HG03064 (cell line): ENCODE measurements at regions not wholly inside any gene's neighbourhood (a gene's known extent, or its start where the extent isn't known, plus 50 kb on each side); places are given as distances from the start of the nearest gene placed in this dataset.

Experiments used
- ATAC-seq: cut with Tn5 transposase; IDR thresholded peaks from one replicate; pipeline ENCODE4 v1.9.1; 2021; ENCODE audit warnings: low read depth; ENCODE audit not compliant: unreplicated experiment

- ATAC-seq = no peak
Observed at GRCh38 chr12:89951050-89951693, 242.5 kb upstream of the ATP2B1 start.

- peak; percentile 50 for ATAC-seq
Observed at GRCh38 chr12:89950421-89950820, 241.8 kb upstream of the ATP2B1 start.

- peak; percentile 77 for ATAC-seq
Observed at GRCh38 chr12:89949457-89950195, 241.0 kb upstream of the ATP2B1 start.

- ATAC-seq = no peak
Observed at GRCh38 chr12:89948271-89949175, 239.9 kb upstream of the ATP2B1 start.

GRCh38 chr12:89947437-89948270 lies 239.0 kb upstream of the ATP2B1 start:
- no peak for ATAC-seq

GRCh38 chr12:89946518-89947135 lies 238.0 kb upstream of the ATP2B1 start:
- no peak for ATAC-seq

GRCh38 chr12:89945123-89945522 lies 236.5 kb upstream of the ATP2B1 start:
- no peak for ATAC-seq

- no peak for ATAC-seq
Observed at GRCh38 chr12:89943463-89943862, 234.8 kb upstream of the ATP2B1 start.

GRCh38 chr12:89941436-89941835 lies 232.8 kb upstream of the ATP2B1 start:
- ATAC-seq = no peak

- no peak for ATAC-seq
Observed at GRCh38 chr12:89939522-89940215, 231.0 kb upstream of the ATP2B1 start.

- ATAC-seq = no peak
Observed at GRCh38 chr12:89936631-89937030, 228.0 kb upstream of the ATP2B1 start.

- peak; percentile 63 for ATAC-seq
Observed at GRCh38 chr12:89935850-89936249, 227.2 kb upstream of the ATP2B1 start.

GRCh38 chr12:89933911-89934310 lies 225.3 kb upstream of the ATP2B1 start:
- ATAC-seq = no peak

GRCh38 chr12:89932954-89933353 lies 224.3 kb upstream of the ATP2B1 start:
- no peak for ATAC-seq

GRCh38 chr12:89928467-89928866 lies 219.8 kb upstream of the ATP2B1 start:
- no peak for ATAC-seq

- ATAC-seq = peak; percentile 98
Observed at GRCh38 chr12:89927226-89927698, 218.6 kb upstream of the ATP2B1 start.

GRCh38 chr12:89924191-89924590 lies 215.6 kb upstream of the ATP2B1 start:
- ATAC-seq = no peak

- no peak for ATAC-seq
Observed at GRCh38 chr12:89923091-89923490, 214.5 kb upstream of the ATP2B1 start.

- no peak for ATAC-seq
Observed at GRCh38 chr12:89920866-89921265, 212.2 kb upstream of the ATP2B1 start.
